ENCODE measurements at regions not wholly inside any gene's neighbourhood (a gene's known extent, or its start where the extent isn't known, plus 50 kb on each side); places are given as distances from the start of the nearest gene placed in this dataset.

DNA sequence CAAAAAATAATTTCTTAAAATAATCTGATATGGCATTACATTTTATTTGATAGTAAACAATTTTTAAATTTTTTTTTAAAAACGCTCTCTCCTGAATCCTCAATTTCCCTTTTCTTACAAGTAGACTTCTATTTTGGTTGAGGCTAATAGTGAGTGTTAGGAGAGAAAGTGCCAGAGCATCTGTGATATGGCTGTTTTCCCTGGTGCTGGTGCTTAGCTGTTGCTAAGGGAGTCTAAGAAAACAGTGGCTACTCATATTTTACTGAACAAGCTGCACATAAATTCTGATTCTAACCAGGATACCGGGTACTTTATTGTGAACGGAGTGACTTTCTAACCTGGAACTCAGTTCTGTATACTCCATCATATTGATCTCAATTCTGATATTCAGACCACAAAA is 311.1 kb upstream of the KIAA1217 start:
- Mint-ChIP-seq H3K27ac (ENCODE audit: unreplicated experiment) (no peak overlapping the region), H3K36me3 (ENCODE audit: unreplicated experiment) (no peaks in the 10 kb centered on the region), H3K27me3 (ENCODE audit: unreplicated experiment) (no peaks in the 10 kb centered on the region), H3K4me3 (ENCODE audit: unreplicated experiment) (no peak overlapping the region), H3K9me3 (ENCODE audit: unreplicated experiment) (peaks cover 15% of the 10 kb centered on the region), H3K4me1 (ENCODE audit: unreplicated experiment) (no peaks in the 10 kb centered on the region)
- TF ChIP-seq, protein P1, sequence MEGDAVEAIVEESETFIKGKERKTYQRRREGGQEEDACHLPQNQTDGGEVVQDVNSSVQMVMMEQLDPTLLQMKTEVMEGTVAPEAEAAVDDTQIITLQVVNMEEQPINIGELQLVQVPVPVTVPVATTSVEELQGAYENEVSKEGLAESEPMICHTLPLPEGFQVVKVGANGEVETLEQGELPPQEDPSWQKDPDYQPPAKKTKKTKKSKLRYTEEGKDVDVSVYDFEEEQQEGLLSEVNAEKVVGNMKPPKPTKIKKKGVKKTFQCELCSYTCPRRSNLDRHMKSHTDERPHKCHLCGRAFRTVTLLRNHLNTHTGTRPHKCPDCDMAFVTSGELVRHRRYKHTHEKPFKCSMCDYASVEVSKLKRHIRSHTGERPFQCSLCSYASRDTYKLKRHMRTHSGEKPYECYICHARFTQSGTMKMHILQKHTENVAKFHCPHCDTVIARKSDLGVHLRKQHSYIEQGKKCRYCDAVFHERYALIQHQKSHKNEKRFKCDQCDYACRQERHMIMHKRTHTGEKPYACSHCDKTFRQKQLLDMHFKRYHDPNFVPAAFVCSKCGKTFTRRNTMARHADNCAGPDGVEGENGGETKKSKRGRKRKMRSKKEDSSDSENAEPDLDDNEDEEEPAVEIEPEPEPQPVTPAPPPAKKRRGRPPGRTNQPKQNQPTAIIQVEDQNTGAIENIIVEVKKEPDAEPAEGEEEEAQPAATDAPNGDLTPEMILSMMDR (IDR thresholded peaks at IDR 0.05), result no peak
- no peak for DNase-seq (ENCODE audit: extremely low spot score, unreplicated experiment)

DNA sequence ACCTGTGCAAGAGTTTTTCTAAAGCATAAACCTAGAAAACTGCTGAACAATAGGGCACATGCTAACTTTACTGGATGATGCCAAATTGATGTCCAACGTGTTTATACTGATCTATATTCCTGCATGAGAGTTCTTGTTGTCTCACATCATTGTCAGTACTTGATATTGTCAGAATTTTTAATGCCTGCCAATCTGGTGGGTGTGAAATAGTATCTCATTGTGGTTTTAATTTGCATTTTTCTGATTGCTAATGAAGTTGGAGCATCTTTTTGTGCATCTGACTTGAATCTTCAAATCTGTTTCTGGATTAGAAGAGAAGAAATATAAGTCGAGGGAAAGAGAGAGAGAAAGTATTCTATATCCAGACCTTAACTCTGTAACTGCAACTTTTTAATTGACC is 309.8 kb upstream of the KIAA1217 start:
- Mint-ChIP-seq H3K27ac (ENCODE audit: unreplicated experiment) (no peak overlapping the region), H3K9me3 (ENCODE audit: unreplicated experiment) (peaks cover 20% of the 10 kb centered on the region), H3K36me3 (ENCODE audit: unreplicated experiment) (no peaks in the 10 kb centered on the region), H3K27me3 (ENCODE audit: unreplicated experiment) (no peaks in the 10 kb centered on the region), H3K4me3 (ENCODE audit: unreplicated experiment) (no peak overlapping the region), H3K4me1 (ENCODE audit: unreplicated experiment) (no peaks in the 10 kb centered on the region)
- DNase-seq (ENCODE audit: extremely low spot score, unreplicated experiment), result no peak
- TF ChIP-seq, protein P1 (IDR thresholded peaks at IDR 0.05), result no peak

DNA sequence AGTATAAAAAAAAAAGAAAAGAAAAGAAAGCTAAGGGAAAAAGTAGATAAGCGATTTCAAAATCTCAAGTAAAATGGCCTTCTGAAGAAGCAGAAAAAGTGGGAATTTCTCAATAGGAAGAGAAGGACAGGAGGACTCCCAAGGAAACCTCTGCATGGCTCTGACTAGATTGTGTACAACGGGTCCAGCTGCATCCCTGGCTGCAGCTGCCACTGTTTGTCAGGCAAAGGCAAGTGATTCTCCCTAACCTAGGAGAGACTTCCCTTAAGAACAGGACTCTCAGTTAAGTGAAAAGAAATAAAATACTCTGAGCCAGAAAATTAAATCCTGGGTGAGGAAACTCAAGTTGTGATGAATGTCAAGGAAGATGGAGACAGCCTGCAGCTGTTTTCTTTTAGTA is 298.6 kb upstream of the KIAA1217 start:
- no peaks in the 10 kb centered on the region for H3K4me1 Mint-ChIP-seq (ENCODE audit: unreplicated experiment)
- no peaks in the 10 kb centered on the region for H3K36me3 Mint-ChIP-seq (ENCODE audit: unreplicated experiment)
- H3K9me3 Mint-ChIP-seq (ENCODE audit: unreplicated experiment), result peaks cover 42% of the 10 kb centered on the region
- TF ChIP-seq, protein P1 (IDR thresholded peaks at IDR 0.05), result no peak
- no peak overlapping the region for H3K4me3 Mint-ChIP-seq (ENCODE audit: unreplicated experiment)
- H3K27ac Mint-ChIP-seq (ENCODE audit: unreplicated experiment), result no peak overlapping the region
- no peaks in the 10 kb centered on the region for H3K27me3 Mint-ChIP-seq (ENCODE audit: unreplicated experiment)
- DNase-seq (ENCODE audit: extremely low spot score, unreplicated experiment), result no peak

DNA sequence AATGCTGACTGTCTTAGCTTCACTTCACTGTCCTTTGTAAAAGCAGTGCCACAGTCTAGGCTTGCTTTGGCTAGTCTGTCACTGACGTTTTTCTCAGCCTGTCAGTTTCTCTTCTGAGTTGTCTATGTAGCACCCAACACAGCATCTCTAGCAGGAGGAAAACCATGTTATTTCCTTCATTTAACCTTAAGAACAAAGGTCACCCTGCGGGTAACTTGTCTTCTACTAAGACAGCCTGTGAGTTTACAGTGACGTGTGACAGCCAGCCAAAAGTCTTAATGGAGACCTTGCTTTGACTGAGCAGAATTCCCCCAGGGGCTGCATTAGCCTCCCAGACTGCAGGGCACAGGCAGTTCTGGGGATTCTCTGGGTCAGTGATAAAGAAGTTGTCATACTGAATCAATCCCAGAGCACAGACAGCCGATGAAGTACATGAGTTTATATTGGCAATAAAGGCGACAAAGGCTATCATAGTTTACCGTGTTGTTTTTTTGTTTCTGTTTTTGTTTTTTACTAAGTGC is 296.0 kb upstream of the KIAA1217 start:
- H3K4me3 Mint-ChIP-seq (ENCODE audit: unreplicated experiment), result no peak overlapping the region
- peaks cover 41% of the 10 kb centered on the region for H3K9me3 Mint-ChIP-seq (ENCODE audit: unreplicated experiment)
- no peaks in the 10 kb centered on the region for H3K4me1 Mint-ChIP-seq (ENCODE audit: unreplicated experiment)
- no peak for DNase-seq (ENCODE audit: extremely low spot score, unreplicated experiment)
- no peaks in the 10 kb centered on the region for H3K27me3 Mint-ChIP-seq (ENCODE audit: unreplicated experiment)
- no peak overlapping the region for H3K27ac Mint-ChIP-seq (ENCODE audit: unreplicated experiment)
- TF ChIP-seq, protein P1 (IDR thresholded peaks at IDR 0.05), result no peak
- no peaks in the 10 kb centered on the region for H3K36me3 Mint-ChIP-seq (ENCODE audit: unreplicated experiment)

DNA sequence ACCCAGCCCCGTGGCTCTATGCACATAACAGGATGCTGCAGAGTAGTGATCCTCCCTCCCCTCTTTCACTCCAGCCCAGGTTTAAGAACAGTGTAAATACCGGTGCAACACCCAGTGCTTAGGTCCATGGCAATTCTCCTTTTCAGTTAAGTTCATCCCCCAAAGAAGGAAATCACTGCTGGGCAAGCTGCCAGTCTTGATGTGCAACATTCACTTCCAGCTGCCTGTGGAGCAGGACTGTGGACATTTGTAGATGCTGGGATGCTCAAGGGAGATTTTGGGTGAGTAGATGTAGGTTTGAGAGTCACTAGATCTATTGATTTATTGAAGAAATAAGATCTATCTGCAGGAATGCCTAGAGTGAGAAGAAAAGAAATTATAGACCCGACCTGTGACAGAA is 294.3 kb upstream of the KIAA1217 start:
- Mint-ChIP-seq H3K9me3 (ENCODE audit: unreplicated experiment) (peaks cover 30% of the 10 kb centered on the region), H3K36me3 (ENCODE audit: unreplicated experiment) (no peaks in the 10 kb centered on the region), H3K27me3 (ENCODE audit: unreplicated experiment) (no peaks in the 10 kb centered on the region), H3K27ac (ENCODE audit: unreplicated experiment) (no peak overlapping the region), H3K4me3 (ENCODE audit: unreplicated experiment) (no peak overlapping the region), H3K4me1 (ENCODE audit: unreplicated experiment) (no peaks in the 10 kb centered on the region)
- no peak for DNase-seq (ENCODE audit: extremely low spot score, unreplicated experiment)
- TF ChIP-seq, protein P1 (IDR thresholded peaks at IDR 0.05), result no peak

Measured in osteocyte (in vitro differentiated cells).